ENCODE measurements at regions not wholly inside any gene's neighbourhood (a gene's known extent, or its start where the extent isn't known, plus 50 kb on each side); places are given as distances from the start of the nearest gene placed in this dataset.

- ChIA-PET CTCF (no interaction called here), SMC1A (ENCODE audit: uncharacterized antibody, unreplicated experiment) (no interaction called here), POLR2A (no interaction called here), RAD21 (ENCODE audit: unreplicated experiment) (no interaction called here)
- intact Hi-C loops (cut with micrococcal nuclease; ENCODE audit: unreplicated experiment), result no loop called here
- Histone ChIP-seq H3K27me3 (replicated peaks in 1 of 2; ENCODE audit: control insufficient read depth in 2 of 2, insufficient read depth in 2 of 2, low read length in 1 of 2) (no peaks in the 10 kb centered on the region), H3K9ac (ENCODE audit: control insufficient read depth, insufficient read depth, low read length) (no peak overlapping the region), H3K4me3 (no peak overlapping the region), H3K9me3 (replicated peaks; ENCODE audit: control insufficient read depth, insufficient read depth, low read length) (no peaks in the 10 kb centered on the region), H2AFZ (ENCODE audit: control insufficient read depth, low read depth, low read length) (no peak overlapping the region), H3K79me2 (ENCODE audit: control insufficient read depth, insufficient read depth, low read length) (no peaks in the 10 kb centered on the region), H3K4me2 (ENCODE audit: control insufficient read depth, insufficient read depth) (no peak overlapping the region), H3K36me3 (ENCODE audit: control insufficient read depth in 2 of 2, insufficient read depth in 2 of 2, low read length in 1 of 2) (no peaks in the 10 kb centered on the region), H3K27ac (ENCODE audit: control insufficient read depth, insufficient read depth) (no peak overlapping the region), H3K4me1 (ENCODE audit: control insufficient read depth, insufficient read depth, low read length) (no peaks in the 10 kb centered on the region), H4K20me1 (ENCODE audit: control insufficient read depth, insufficient read depth) (no peaks in the 10 kb centered on the region)
- DNase-seq (ENCODE audit: low read depth, low spot score), result no peak
- 0% methylated on average over 2 of the region's 2 CpGs for WGBS (ENCODE audit: insufficient coverage, insufficient replicate concordance, low lambda C conversion rate, missing lambda C conversion rate)
- no peak for ATAC-seq
- no TSS peak for BruUV-seq (replicated peaks)
- in situ Hi-C loops (cut with MboI), result no loop called here
- no peak for FAIRE-seq
- TF ChIP-seq, protein P1, sequence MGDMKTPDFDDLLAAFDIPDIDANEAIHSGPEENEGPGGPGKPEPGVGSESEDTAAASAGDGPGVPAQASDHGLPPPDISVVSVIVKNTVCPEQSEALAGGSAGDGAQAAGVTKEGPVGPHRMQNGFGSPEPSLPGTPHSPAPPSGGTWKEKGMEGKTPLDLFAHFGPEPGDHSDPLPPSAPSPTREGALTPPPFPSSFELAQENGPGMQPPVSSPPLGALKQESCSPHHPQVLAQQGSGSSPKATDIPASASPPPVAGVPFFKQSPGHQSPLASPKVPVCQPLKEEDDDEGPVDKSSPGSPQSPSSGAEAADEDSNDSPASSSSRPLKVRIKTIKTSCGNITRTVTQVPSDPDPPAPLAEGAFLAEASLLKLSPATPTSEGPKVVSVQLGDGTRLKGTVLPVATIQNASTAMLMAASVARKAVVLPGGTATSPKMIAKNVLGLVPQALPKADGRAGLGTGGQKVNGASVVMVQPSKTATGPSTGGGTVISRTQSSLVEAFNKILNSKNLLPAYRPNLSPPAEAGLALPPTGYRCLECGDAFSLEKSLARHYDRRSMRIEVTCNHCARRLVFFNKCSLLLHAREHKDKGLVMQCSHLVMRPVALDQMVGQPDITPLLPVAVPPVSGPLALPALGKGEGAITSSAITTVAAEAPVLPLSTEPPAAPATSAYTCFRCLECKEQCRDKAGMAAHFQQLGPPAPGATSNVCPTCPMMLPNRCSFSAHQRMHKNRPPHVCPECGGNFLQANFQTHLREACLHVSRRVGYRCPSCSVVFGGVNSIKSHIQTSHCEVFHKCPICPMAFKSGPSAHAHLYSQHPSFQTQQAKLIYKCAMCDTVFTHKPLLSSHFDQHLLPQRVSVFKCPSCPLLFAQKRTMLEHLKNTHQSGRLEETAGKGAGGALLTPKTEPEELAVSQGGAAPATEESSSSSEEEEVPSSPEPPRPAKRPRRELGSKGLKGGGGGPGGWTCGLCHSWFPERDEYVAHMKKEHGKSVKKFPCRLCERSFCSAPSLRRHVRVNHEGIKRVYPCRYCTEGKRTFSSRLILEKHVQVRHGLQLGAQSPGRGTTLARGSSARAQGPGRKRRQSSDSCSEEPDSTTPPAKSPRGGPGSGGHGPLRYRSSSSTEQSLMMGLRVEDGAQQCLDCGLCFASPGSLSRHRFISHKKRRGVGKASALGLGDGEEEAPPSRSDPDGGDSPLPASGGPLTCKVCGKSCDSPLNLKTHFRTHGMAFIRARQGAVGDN (IDR thresholded peaks at IDR 0.05), result no peak
- TF ChIP-seq, protein P2, sequence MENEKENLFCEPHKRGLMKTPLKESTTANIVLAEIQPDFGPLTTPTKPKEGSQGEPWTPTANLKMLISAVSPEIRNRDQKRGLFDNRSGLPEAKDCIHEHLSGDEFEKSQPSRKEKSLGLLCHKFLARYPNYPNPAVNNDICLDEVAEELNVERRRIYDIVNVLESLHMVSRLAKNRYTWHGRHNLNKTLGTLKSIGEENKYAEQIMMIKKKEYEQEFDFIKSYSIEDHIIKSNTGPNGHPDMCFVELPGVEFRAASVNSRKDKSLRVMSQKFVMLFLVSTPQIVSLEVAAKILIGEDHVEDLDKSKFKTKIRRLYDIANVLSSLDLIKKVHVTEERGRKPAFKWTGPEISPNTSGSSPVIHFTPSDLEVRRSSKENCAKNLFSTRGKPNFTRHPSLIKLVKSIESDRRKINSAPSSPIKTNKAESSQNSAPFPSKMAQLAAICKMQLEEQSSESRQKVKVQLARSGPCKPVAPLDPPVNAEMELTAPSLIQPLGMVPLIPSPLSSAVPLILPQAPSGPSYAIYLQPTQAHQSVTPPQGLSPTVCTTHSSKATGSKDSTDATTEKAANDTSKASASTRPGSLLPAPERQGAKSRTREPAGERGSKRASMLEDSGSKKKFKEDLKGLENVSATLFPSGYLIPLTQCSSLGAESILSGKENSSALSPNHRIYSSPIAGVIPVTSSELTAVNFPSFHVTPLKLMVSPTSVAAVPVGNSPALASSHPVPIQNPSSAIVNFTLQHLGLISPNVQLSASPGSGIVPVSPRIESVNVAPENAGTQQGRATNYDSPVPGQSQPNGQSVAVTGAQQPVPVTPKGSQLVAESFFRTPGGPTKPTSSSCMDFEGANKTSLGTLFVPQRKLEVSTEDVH (IDR thresholded peaks at IDR 0.05; ENCODE audit: low read depth, partially characterized antibody), result no peak
- TF ChIP-seq ZNF217 (IDR thresholded peaks at IDR 0.05) (no peak), RCOR1 (conservative IDR thresholded peaks at IDR 0.05; ENCODE audit: low read depth, low read length) (no peak), ATF2 (IDR thresholded peaks at IDR 0.05; ENCODE audit: low read length) (no peak), IRF4 (IDR thresholded peaks at IDR 0.05; ENCODE audit: low read depth, low read length) (no peak), ZNF384 (IDR thresholded peaks at IDR 0.05; ENCODE audit: borderline replicate concordance, low read depth, low read length) (no peak), RBBP5 (conservative IDR thresholded peaks at IDR 0.05) (no peak), PAX5 (IDR thresholded peaks at IDR 0.05; ENCODE audit: borderline replicate concordance, low read depth, low read length) (no peak), BCL11A (IDR thresholded peaks at IDR 0.05; ENCODE audit: low read depth, low read length) (no peak), ZNF592 (IDR thresholded peaks at IDR 0.05) (no peak), ZBED1 (IDR thresholded peaks at IDR 0.05; ENCODE audit: borderline replicate concordance) (no peak), IKZF2 (IDR thresholded peaks at IDR 0.05) (no peak), NR2C2 (IDR thresholded peaks at IDR 0.05; ENCODE audit: borderline replicate concordance, control insufficient read depth, insufficient read length, low read depth) (no peak)
Observed at GRCh38 chr2:189267491-189267890, 87.9 kb upstream of the COL5A2 start.

All from GM12878 (cell line).